Transverse colon (tissue), 3 donors: ENCODE measurements at regions not wholly inside any gene's neighbourhood (a gene's known extent, or its start where the extent isn't known, plus 50 kb on each side); places are given as distances from the start of the nearest gene placed in this dataset.

Source experiments
- EP300 ChIP-seq: sonication (generic); formaldehyde crosslinking; IDR thresholded peaks from one replicate; pipeline ENCODE4 v1.6.1; 2017; ENCODE audit warnings: antibody characterized with exemption, low read depth
- POLR2A ChIP-seq: fragments of 450-650 bp; IDR thresholded peaks from one replicate; pipeline ENCODE4 v1.6.1; 2016; ENCODE audit warnings: antibody characterized with exemption, mild to moderate bottlenecking, moderate library complexity
- TF ChIP-seq, protein P1 (sequence below), 5 experiments: fragments of 200-600 bp in 3 of 5; fragments of 450-650 bp in 2 of 5; sonication (generic) in 3 of 5; IDR thresholded peaks; 1 replicate in 2 of 5; 2 replicates in 3 of 5; pipeline ENCODE4 v1.5.1; 2016 to 2017; ENCODE audit warnings: antibody characterized with exemption in 5 of 5, inconsistent platforms in 3 of 5, mild to moderate bottlenecking in 2 of 5, moderate library complexity in 1 of 5

DNA sequence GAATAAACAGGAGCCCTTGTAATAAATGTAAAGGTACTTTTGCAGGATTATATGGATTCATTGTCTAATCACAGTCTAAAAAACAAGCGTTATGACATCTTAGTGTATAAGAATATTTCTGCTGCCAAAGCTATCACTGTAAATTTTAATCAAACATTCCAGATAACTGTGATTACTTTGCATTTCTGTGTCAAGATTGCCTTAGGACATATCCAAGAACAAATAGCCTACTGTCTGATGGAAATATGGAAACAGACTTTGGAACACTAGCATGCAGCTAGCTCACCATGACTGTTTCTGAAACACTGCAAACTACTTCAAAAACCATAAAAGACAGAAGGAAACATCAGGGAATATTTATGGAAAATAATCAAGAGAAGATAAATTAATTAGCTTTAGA is 248.7 kb upstream of the ASCC3 start:
- TF ChIP-seq, protein P1, sequence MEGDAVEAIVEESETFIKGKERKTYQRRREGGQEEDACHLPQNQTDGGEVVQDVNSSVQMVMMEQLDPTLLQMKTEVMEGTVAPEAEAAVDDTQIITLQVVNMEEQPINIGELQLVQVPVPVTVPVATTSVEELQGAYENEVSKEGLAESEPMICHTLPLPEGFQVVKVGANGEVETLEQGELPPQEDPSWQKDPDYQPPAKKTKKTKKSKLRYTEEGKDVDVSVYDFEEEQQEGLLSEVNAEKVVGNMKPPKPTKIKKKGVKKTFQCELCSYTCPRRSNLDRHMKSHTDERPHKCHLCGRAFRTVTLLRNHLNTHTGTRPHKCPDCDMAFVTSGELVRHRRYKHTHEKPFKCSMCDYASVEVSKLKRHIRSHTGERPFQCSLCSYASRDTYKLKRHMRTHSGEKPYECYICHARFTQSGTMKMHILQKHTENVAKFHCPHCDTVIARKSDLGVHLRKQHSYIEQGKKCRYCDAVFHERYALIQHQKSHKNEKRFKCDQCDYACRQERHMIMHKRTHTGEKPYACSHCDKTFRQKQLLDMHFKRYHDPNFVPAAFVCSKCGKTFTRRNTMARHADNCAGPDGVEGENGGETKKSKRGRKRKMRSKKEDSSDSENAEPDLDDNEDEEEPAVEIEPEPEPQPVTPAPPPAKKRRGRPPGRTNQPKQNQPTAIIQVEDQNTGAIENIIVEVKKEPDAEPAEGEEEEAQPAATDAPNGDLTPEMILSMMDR (IDR thresholded peaks at IDR 0.05), result no peak
- no peak for TF ChIP-seq EP300
- TF ChIP-seq POLR2A, result no peak
